ENCODE measurements at regions not wholly inside any gene's neighbourhood (a gene's known extent, or its start where the extent isn't known, plus 50 kb on each side); places are given as distances from the start of the nearest gene placed in this dataset.

GRCh38 chr6:1516742-1517520, 92.8 kb upstream of the FOXC1 start:
- TF ChIP-seq CTCF (conservative IDR thresholded peaks at IDR 0.05; ENCODE audit: low read depth, low read length): no peak
- TF ChIP-seq NFE2L2 (IDR thresholded peaks at IDR 0.05; ENCODE audit: low read depth, low read length): no peak
- TF ChIP-seq POLR2A (IDR thresholded peaks at IDR 0.05; ENCODE audit: low read depth, low read length): no peak
- no peak for TF ChIP-seq SMC3 (IDR thresholded peaks at IDR 0.05; ENCODE audit: low read depth, low read length)
- no peak for TF ChIP-seq FOS (IDR thresholded peaks at IDR 0.05; ENCODE audit: low read depth, low read length)
- no peak for TF ChIP-seq MXI1 (IDR thresholded peaks at IDR 0.05; ENCODE audit: borderline replicate concordance, low read depth, low read length)
- TF ChIP-seq RCOR1 (IDR thresholded peaks at IDR 0.05; ENCODE audit: insufficient replicate concordance, low read length): no peak
- TF ChIP-seq ELK1 (IDR thresholded peaks at IDR 0.05; ENCODE audit: borderline replicate concordance, low read depth, low read length): no peak
- no peak for TF ChIP-seq RAD21 (IDR thresholded peaks at IDR 0.05; ENCODE audit: low read length)
- no peak for TF ChIP-seq RFX5 (IDR thresholded peaks at IDR 0.05; ENCODE audit: low read depth, low read length)
- TF ChIP-seq USF2 (IDR thresholded peaks at IDR 0.05; ENCODE audit: low read depth, low read length): no peak

All from IMR-90 (cell line).